GM21360 (cell line): ENCODE measurements at regions not wholly inside any gene's neighbourhood (a gene's known extent, or its start where the extent isn't known, plus 50 kb on each side); places are given as distances from the start of the nearest gene placed in this dataset.

Source experiments
- ATAC-seq: cut with Tn5 transposase; IDR thresholded peaks from one replicate; pipeline ENCODE4 v1.9.1; 2021; ENCODE audit warnings: mild to moderate bottlenecking, moderate library complexity; ENCODE audit not compliant: unreplicated experiment

- ATAC-seq = no peak
Measured at GRCh38 chr4:3343358-3343757, 50.5 kb downstream of the RGS12 start.

GRCh38 chr4:3344104-3344503, 51.3 kb downstream of the RGS12 start:
- ATAC-seq = no peak

- no peak for ATAC-seq
Measured at GRCh38 chr4:3344596-3344995, 51.8 kb downstream of the RGS12 start.

GRCh38 chr4:3345384-3345783, 52.6 kb downstream of the RGS12 start:
- ATAC-seq = no peak

GRCh38 chr4:3346146-3346545, 53.3 kb downstream of the RGS12 start:
- no peak for ATAC-seq

GRCh38 chr4:3347871-3348270, 55.0 kb downstream of the RGS12 start:
- no peak for ATAC-seq

GRCh38 chr4:3348621-3349020, 55.8 kb downstream of the RGS12 start:
- no peak for ATAC-seq

- no peak for ATAC-seq
Measured at GRCh38 chr4:3349116-3349515, 56.3 kb downstream of the RGS12 start.

GRCh38 chr4:3351997-3352396, 59.2 kb downstream of the RGS12 start:
- no peak for ATAC-seq

- no peak for ATAC-seq
Measured at GRCh38 chr4:3352505-3352904, 59.7 kb downstream of the RGS12 start.

GRCh38 chr4:3352941-3353594, 60.2 kb downstream of the RGS12 start:
- ATAC-seq = no peak

GRCh38 chr4:3353752-3354454, 61.1 kb downstream of the RGS12 start:
- ATAC-seq = no peak

- ATAC-seq = no peak
Measured at GRCh38 chr4:3354455-3354811, 61.6 kb downstream of the RGS12 start.

GRCh38 chr4:3355266-3355748, 62.5 kb downstream of the RGS12 start:
- ATAC-seq = peak; percentile 80

- ATAC-seq = no peak
Measured at GRCh38 chr4:3358656-3359055, 65.8 kb downstream of the RGS12 start.

GRCh38 chr4:3360777-3361176, 68.0 kb downstream of the RGS12 start:
- ATAC-seq = no peak

GRCh38 chr4:3361406-3361805, 68.6 kb downstream of the RGS12 start:
- ATAC-seq = no peak

- ATAC-seq = no peak
Measured at GRCh38 chr4:3361896-3362295, 69.1 kb downstream of the RGS12 start.

GRCh38 chr4:3362431-3363287, 69.8 kb downstream of the RGS12 start:
- ATAC-seq = no peak

- ATAC-seq = no peak
Measured at GRCh38 chr4:3363411-3364141, 70.8 kb downstream of the RGS12 start.

GRCh38 chr4:3364199-3364598, 71.4 kb downstream of the RGS12 start:
- no peak for ATAC-seq
